AG04450 (cell line): ENCODE measurements at regions not wholly inside any gene's neighbourhood (a gene's known extent, or its start where the extent isn't known, plus 50 kb on each side); places are given as distances from the start of the nearest gene placed in this dataset.

ENCODE experiments used
- CTCF ChIA-PET: fragments of 300-600, 350-600 bp; formaldehyde crosslinking; extraction: SDS; loops from one replicate; lab custom pipeline; 2022; ENCODE audit warnings: antibody characterized with exemption, inconsistent platforms; lab: Charles Lee
- POLR2A ChIA-PET: fragments of 350-600 bp; formaldehyde crosslinking; extraction: SDS; loops from one replicate; lab custom pipeline; 2021; ENCODE audit warnings: antibody characterized with exemption, inconsistent platforms; lab: Yijun Ruan, JAX
- DNase-seq: peaks from one replicate; pipeline ENCODE4 v3.0.0-alpha.2; 2011; ENCODE audit warnings: low read depth, low spot score
- H3K27ac ChIP-seq: one replicate; pipeline ENCODE4 v1.5.1; 2012; ENCODE audit warnings: low read depth, low read length, control low read depth
- H3K27me3 ChIP-seq: one replicate; pipeline ENCODE4 v1.6.0; 2012; ENCODE audit warnings: low read length; ENCODE audit not compliant: control insufficient read depth, insufficient read depth
- H3K4me3 ChIP-seq: 2 replicates; pipeline ENCODE4 v1.5.1; 2011; ENCODE audit warnings: mild to moderate bottlenecking, low read depth, low read length, control low read depth
- H3K9me3 ChIP-seq: 2 replicates; pipeline ENCODE4 v1.5.1; 2012; ENCODE audit warnings: low read length; ENCODE audit not compliant: control insufficient read depth, insufficient read depth
- CTCF ChIP-seq: IDR thresholded peaks from 2 replicates; pipeline ENCODE4 v1.5.1; 2011; ENCODE audit warnings: low read depth, low read length, control low read depth, inconsistent platforms

DNA sequence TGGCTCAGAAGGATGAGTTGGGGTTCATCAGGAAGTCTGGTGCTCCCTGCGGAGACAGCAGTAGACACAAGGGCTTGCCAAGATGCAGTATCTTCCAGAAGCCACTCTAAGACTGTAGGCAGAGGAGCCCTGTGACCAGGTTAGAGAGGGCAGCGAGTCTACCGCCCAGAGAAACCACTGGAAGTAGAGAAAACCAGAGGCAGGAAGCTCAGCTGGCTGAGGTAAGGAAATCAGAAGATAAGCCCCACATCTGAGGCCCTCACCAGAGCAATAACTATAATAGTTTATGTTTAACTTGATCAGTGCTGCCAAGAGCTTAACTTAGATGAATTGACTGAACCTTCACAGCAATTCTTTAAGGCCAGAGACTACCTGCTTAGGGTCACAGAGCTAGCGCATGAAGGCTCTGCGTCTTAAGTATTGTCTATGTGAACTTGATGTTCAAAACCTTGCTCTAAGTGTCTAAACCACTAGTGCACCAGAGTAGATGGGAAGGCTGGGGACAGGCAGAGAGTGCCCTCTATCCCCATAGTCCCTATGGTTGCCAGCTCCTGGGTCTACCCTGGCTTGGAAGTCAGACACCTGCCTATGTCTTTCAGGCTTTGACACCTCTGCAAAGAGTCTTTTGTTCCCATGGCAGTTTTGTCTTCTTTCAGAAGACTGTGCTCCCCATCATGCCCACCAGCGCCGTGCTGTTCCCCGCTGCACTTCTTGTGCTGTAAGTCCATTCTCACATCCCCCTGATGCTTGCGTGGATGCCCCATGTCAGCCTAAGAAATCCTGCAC, 228.2 kb upstream of the KLF4 start:
- TF ChIP-seq CTCF = no peak
- POLR2A ChIA-PET = no interaction called here
- Histone ChIP-seq H3K27me3 (no peaks in the 10 kb centered on the region), H3K4me3 (no peak overlapping the region), H3K27ac (no peak overlapping the region), H3K9me3 (no peaks in the 10 kb centered on the region)
- DNase-seq = no peak
- CTCF ChIA-PET = no interaction called here

- DNase-seq = no peak
- ChIA-PET CTCF (no interaction called here), POLR2A (interaction anchor here (0.8 kb wide), 1 partner anchor 494 kb away, joined by 3 read pairs; no protein-coding TSS in a partner anchor)
- Histone ChIP-seq H3K4me3 (no peak overlapping the region), H3K9me3 (no peaks in the 10 kb centered on the region), H3K27me3 (no peaks in the 10 kb centered on the region), H3K27ac (no peak overlapping the region)
- TF ChIP-seq CTCF = no peak
These were observed 226.2 kb upstream of the KLF4 start for GRCh38 chr9:107715740-107716139.

GRCh38 chr9:107713470-107713869, 223.9 kb upstream of the KLF4 start:
- CTCF ChIA-PET = no interaction called here
- POLR2A ChIA-PET = interaction anchor here (0.6 kb wide), 1 partner anchor 38 kb away, joined by 4 read pairs; no protein-coding TSS in a partner anchor
- H3K4me3 ChIP-seq = no peak overlapping the region
- no peak for TF ChIP-seq CTCF
- no peak for DNase-seq
- H3K9me3 ChIP-seq = no peaks in the 10 kb centered on the region
- H3K27me3 ChIP-seq = no peaks in the 10 kb centered on the region
- H3K27ac ChIP-seq = no peak overlapping the region

DNA sequence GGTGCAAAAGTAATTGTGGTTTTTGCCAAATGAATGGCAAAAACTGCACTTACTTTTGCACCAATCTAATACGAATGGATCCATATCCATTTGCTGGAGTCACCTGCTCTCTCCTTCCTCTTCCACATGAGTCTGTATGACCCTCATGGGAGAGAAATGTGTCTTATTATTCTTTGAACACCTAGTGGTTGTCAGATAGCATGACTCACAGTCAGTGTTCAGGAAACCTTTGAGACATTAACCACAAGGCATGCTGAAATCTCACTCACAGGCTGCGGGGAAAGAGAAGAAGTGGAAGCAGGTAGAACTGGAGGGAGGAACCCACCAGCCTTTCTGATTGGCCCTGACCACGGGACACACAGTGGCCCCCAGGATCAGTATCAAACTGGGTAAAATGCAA, 222.8 kb upstream of the KLF4 start:
- H3K27me3 ChIP-seq = no peaks in the 10 kb centered on the region
- no peak for DNase-seq
- no peak overlapping the region for H3K27ac ChIP-seq
- H3K9me3 ChIP-seq = no peaks in the 10 kb centered on the region
- ChIA-PET CTCF (interaction anchor here (0.6 kb wide), 1 partner anchor 21 kb away, joined by 5 read pairs; no protein-coding TSS in a partner anchor), POLR2A (no interaction called here)
- no peak overlapping the region for H3K4me3 ChIP-seq
- TF ChIP-seq CTCF = no peak

DNA sequence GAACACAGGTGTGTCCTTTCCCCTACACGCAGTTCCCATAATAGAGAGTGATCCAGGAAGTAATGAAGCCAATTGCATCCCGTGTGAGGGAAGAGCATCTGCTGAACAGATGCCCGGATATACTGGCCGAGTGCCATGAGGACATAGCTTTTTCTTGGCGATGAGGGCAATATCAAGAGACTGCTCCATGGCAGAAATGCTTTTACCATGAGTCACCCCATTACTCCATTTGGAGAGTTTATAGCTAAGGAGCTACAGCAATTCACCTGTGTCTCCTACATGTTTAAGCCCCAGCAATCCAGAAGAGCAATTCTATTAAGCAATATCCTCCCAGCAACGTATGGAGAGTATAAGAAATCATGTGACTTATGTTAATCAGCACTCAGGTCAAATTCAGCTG, 222.0 kb upstream of the KLF4 start:
- no peaks in the 10 kb centered on the region for H3K27me3 ChIP-seq
- POLR2A ChIA-PET = no interaction called here
- no peak for TF ChIP-seq CTCF
- no peak overlapping the region for H3K27ac ChIP-seq
- CTCF ChIA-PET = interaction anchor here (0.6 kb wide), 1 partner anchor 22 kb away, joined by 5 read pairs; no protein-coding TSS in a partner anchor
- DNase-seq = peak; percentile 73
- no peaks in the 10 kb centered on the region for H3K9me3 ChIP-seq
- no peak overlapping the region for H3K4me3 ChIP-seq
